Endothelial cell of umbilical vein (primary cell): ENCODE measurements at regions not wholly inside any gene's neighbourhood (a gene's known extent, or its start where the extent isn't known, plus 50 kb on each side); places are given as distances from the start of the nearest gene placed in this dataset.
"Not testable (repeated sequence)": the region's sequence is repeated elsewhere in the genome, so short reads cannot be mapped to it uniquely, and the experiment has no call there.

ENCODE experiments used
- BruUV-seq: library from RNA; stranded (reverse); fragments of 400-500 nt; replicated peaks from 2 replicates; lab custom pipeline; 2021; lab: Mats Ljungman, UMichigan
- CTCF ChIA-PET: fragments of 300-600, 350-600 bp; sonication (Branson Sonifier 250); formaldehyde crosslinking; loops from one replicate; lab custom pipeline; 2021; ENCODE audit warnings: antibody characterized with exemption, inconsistent platforms; lab: Charles Lee
- POLR2A ChIA-PET: fragments of 300-600, 350-600 bp; sonication (Branson Sonifier 250); formaldehyde crosslinking; loops from one replicate; lab custom pipeline; 2021; ENCODE audit warnings: antibody characterized with exemption, inconsistent platforms; lab: Charles Lee
- DNase-seq: peaks from one replicate; pipeline ENCODE4 v3.0.0-alpha.2; 2011; ENCODE audit warnings: low read depth, low spot score
- FAIRE-seq: peaks from 2 replicates; lab custom pipeline; 2011; peaks lifted over from hg19 to GRCh38; lab: Jason Lieb, UNC
- H2AFZ ChIP-seq: 2 replicates; pipeline ENCODE4 v1.6.0; 2012; ENCODE audit warnings: low read depth, low read length, control low read depth, inconsistent platforms
- H3K27ac ChIP-seq: 2 replicates; pipeline ENCODE4 v1.5.1; 2011; ENCODE audit warnings: low read depth, mild to moderate bottlenecking, control low read depth, low read length, moderate library complexity; ENCODE audit not compliant: insufficient read depth
- H3K27me3 ChIP-seq, 2 experiments: 2 replicates each; pipeline versions ENCODE4 v1.6.0 to v1.6.1; 2011; ENCODE audit warnings: low read length in 2 of 2, mixed read lengths in 1 of 2; ENCODE audit not compliant: control insufficient read depth in 2 of 2, insufficient read depth in 2 of 2
- H3K36me3 ChIP-seq, 2 experiments: 2 replicates in 1 of 2; 3 replicates in 1 of 2; pipeline ENCODE4 v1.5.1; 2011; ENCODE audit warnings: low read length in 2 of 2, mild to moderate bottlenecking in 1 of 2, moderate library complexity in 1 of 2; ENCODE audit not compliant: control insufficient read depth in 2 of 2, insufficient read depth in 2 of 2; ENCODE audit errors: extremely low read depth in 1 of 2
- H3K4me1 ChIP-seq: 3 replicates; pipeline ENCODE4 v1.5.1; 2011; ENCODE audit warnings: mild to moderate bottlenecking, low read length; ENCODE audit not compliant: control insufficient read depth, insufficient read depth; ENCODE audit errors: extremely low read depth
- H3K4me2 ChIP-seq: 2 replicates; pipeline ENCODE4 v1.6.1; 2011; ENCODE audit warnings: low read length, control low read depth, mixed read lengths; ENCODE audit not compliant: insufficient read depth
- H3K4me3 ChIP-seq, 3 experiments: fragments of 200-600 bp in 1 of 3; sonication (generic), shearing (Covaris generic) in 1 of 3; replicated peaks in 1 of 3; 2 replicates each; pipeline ENCODE4 v1.5.1; 2011 to 2016; ENCODE audit warnings: control low read depth in 3 of 3, low read length in 3 of 3, mild to moderate bottlenecking in 2 of 3, inconsistent platforms in 1 of 3, low read depth in 1 of 3, moderate library complexity in 1 of 3; ENCODE audit not compliant: insufficient read depth in 1 of 3
- H3K79me2 ChIP-seq: 2 replicates; pipeline ENCODE4 v1.6.0; 2012; ENCODE audit warnings: low read length, inconsistent platforms; ENCODE audit not compliant: control insufficient read depth, insufficient read depth
- H3K9ac ChIP-seq: replicated peaks from 2 replicates; pipeline ENCODE3; 2011; ENCODE audit warnings: low read length, control low read depth; ENCODE audit not compliant: insufficient read depth; ENCODE audit errors: extremely low read depth
- H3K9me1 ChIP-seq: replicated peaks from 3 replicates; pipeline ENCODE4 v1.6.0; 2011; ENCODE audit warnings: mild to moderate bottlenecking, low read length; ENCODE audit not compliant: control insufficient read depth, insufficient read depth; ENCODE audit errors: extremely low read depth
- H3K9me3 ChIP-seq: replicated peaks from 2 replicates; pipeline ENCODE4 v1.5.1; 2012; ENCODE audit warnings: low read length, inconsistent platforms; ENCODE audit not compliant: control insufficient read depth, insufficient read depth
- H4K20me1 ChIP-seq: replicated peaks from 2 replicates; pipeline ENCODE3; 2011; ENCODE audit warnings: mild to moderate bottlenecking, low read length; ENCODE audit not compliant: control insufficient read depth, insufficient read depth; ENCODE audit errors: extremely low read depth
- FOS ChIP-seq: IDR thresholded peaks from 2 replicates; pipeline ENCODE4 v1.6.1; 2011; ENCODE audit warnings: mild to moderate bottlenecking, low read length, moderate library complexity, borderline replicate concordance; ENCODE audit not compliant: insufficient read depth
- JUN ChIP-seq: IDR thresholded peaks from 2 replicates; pipeline ENCODE4 v1.6.1; 2011; ENCODE audit warnings: borderline replicate concordance, low read depth; ENCODE audit not compliant: insufficient read length, insufficient read depth
- dilution Hi-C: fragments of 300-500 bp; cut with MboI; formaldehyde crosslinking; loops from one replicate; pipeline ENCODE4 v1.15.0; 2019; ENCODE audit warnings: low sequenced_read_pairs; ENCODE audit not compliant: extremely low pct_ligation_motif_present
- intact Hi-C: fragments of 100-400 bp; cut with micrococcal nuclease; formaldehyde crosslinking; loops from one replicate; pipeline ENCODE4 v1.10.0; 2022
- TF ChIP-seq, protein P1 (sequence below), 2 donors: IDR thresholded peaks; 1 replicate in 1 of 2; 2 replicates in 1 of 2; pipeline ENCODE4 v1.5.1; 2011; ENCODE audit warnings: low read length in 2 of 2, mild to moderate bottlenecking in 2 of 2, moderate library complexity in 2 of 2, control low read depth in 1 of 2, inconsistent platforms in 1 of 2, low read depth in 1 of 2; ENCODE audit not compliant: insufficient read depth in 1 of 2; ENCODE audit errors: extremely low read depth in 1 of 2

DNA sequence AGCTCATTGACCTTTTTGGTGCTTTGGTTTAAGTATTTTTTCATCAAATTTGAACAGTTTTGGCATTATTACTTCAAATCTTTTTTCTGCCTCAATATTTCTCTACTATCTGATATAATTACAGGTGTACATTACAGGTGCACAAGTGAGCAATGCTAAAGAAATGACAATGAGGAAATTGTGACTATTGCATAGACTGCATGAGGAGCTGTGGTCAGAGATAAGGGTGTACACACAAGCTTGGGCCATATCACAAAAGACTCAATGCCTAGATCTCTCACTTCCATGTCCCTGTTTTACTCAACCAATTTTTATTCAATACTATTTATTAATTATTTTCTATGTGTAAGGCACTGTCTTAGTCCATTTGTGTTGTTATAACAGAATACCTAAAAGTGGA lies 251.0 kb upstream of the UBASH3B start:
- POLR2A ChIA-PET: no interaction called here

DNA sequence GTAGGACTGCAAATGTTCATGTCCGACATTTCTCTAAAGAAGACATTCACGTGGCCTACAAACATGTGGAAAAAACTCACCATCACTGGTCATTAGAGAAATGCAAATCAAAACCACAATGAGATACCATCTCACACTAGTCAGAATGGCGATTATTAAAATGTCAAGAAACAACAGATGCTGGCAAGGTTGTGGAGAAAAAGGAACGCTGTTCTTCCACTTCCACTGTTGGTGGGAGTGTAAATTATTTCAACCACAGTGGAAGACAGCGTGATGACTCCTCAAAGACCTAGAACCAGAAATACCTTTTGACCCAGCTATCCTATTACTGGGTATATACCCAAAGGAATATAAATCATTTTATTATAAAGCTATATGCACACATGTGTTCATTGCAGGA lies 253.9 kb upstream of the UBASH3B start:
- CTCF ChIA-PET, H3K4me3 ChIP-seq, FAIRE-seq, H3K27ac ChIP-seq, H3K9ac ChIP-seq, DNase-seq, H3K9me3 ChIP-seq, H3K36me3 ChIP-seq, H4K20me1 ChIP-seq, H2AFZ ChIP-seq, H3K27me3 ChIP-seq, H3K79me2 ChIP-seq, dilution Hi-C loops, BruUV-seq, POLR2A ChIA-PET, intact Hi-C loops, H3K4me1 ChIP-seq, H3K9me1 ChIP-seq, H3K4me2 ChIP-seq: not testable (repeated sequence)

More for the DNA sequence above, 251.0 kb upstream of the UBASH3B start:
- CTCF ChIA-PET: interaction anchor here (2.1 kb wide), 1 partner anchor 10 kb away, joined by 4 read pairs; no protein-coding TSS in a partner anchor
- H3K9me3 ChIP-seq: no peaks in the 10 kb centered on the region
- DNase-seq (no peak), FAIRE-seq (no peak)
- H3K9me1 ChIP-seq: no peaks in the 10 kb centered on the region
- no peak overlapping the region for H3K9ac ChIP-seq
- peaks cover 0 to 3% of the 10 kb centered on the region in 2 experiments for H3K27me3 ChIP-seq
- intact Hi-C loops: no loop called here
- TF ChIP-seq JUN (no peak), FOS (no peak)
- TF ChIP-seq, protein P1, sequence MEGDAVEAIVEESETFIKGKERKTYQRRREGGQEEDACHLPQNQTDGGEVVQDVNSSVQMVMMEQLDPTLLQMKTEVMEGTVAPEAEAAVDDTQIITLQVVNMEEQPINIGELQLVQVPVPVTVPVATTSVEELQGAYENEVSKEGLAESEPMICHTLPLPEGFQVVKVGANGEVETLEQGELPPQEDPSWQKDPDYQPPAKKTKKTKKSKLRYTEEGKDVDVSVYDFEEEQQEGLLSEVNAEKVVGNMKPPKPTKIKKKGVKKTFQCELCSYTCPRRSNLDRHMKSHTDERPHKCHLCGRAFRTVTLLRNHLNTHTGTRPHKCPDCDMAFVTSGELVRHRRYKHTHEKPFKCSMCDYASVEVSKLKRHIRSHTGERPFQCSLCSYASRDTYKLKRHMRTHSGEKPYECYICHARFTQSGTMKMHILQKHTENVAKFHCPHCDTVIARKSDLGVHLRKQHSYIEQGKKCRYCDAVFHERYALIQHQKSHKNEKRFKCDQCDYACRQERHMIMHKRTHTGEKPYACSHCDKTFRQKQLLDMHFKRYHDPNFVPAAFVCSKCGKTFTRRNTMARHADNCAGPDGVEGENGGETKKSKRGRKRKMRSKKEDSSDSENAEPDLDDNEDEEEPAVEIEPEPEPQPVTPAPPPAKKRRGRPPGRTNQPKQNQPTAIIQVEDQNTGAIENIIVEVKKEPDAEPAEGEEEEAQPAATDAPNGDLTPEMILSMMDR (IDR thresholded peaks at IDR 0.05; ENCODE audit: extremely low read depth in 1 of 2, insufficient read depth in 1 of 2, low read depth in 1 of 2, low read length in 2 of 2): no peak
- BruUV-seq: no TSS peak
- H3K4me2 ChIP-seq: no peak overlapping the region
- no peaks in the 10 kb centered on the region for H3K36me3 ChIP-seq
- no peaks in the 10 kb centered on the region for H3K79me2 ChIP-seq
- H2AFZ ChIP-seq: no peak overlapping the region
- no peaks in the 10 kb centered on the region for H4K20me1 ChIP-seq
- no peak overlapping the region for H3K27ac ChIP-seq
- no peaks in the 10 kb centered on the region for H3K4me1 ChIP-seq
- no peak overlapping the region for H3K4me3 ChIP-seq
- dilution Hi-C loops: no loop called here
